Activated naive CD8-positive, alpha-beta T cell (primary cell): ENCODE measurements at regions not wholly inside any gene's neighbourhood (a gene's known extent, or its start where the extent isn't known, plus 50 kb on each side); places are given as distances from the start of the nearest gene placed in this dataset.
"Not testable (repeated sequence)": the region's sequence is repeated elsewhere in the genome, so short reads cannot be mapped to it uniquely, and the experiment has no call there.

Experiments used
- H3K27ac Mint-ChIP-seq: one replicate; pipeline ENCODE4 v1.8.0; 2021; ENCODE audit warnings: mixed read lengths
- H3K27me3 Mint-ChIP-seq: one replicate; pipeline ENCODE4 v1.8.0; 2021; ENCODE audit warnings: mixed read lengths
- H3K36me3 Mint-ChIP-seq: one replicate; pipeline ENCODE4 v1.8.0; 2021; ENCODE audit warnings: mixed read lengths
- H3K4me1 Mint-ChIP-seq: one replicate; pipeline ENCODE4 v1.8.0; 2021; ENCODE audit warnings: low read depth, mixed read lengths
- H3K4me3 Mint-ChIP-seq: one replicate; pipeline ENCODE4 v1.8.0; 2021; ENCODE audit warnings: mild to moderate bottlenecking, mixed read lengths
- H3K9me3 Mint-ChIP-seq: one replicate; pipeline ENCODE4 v1.8.0; 2021; ENCODE audit warnings: low read depth, mixed read lengths

- Mint-ChIP-seq H3K4me3 (no peak overlapping the region), H3K27ac (no peak overlapping the region), H3K27me3 (no peaks in the 10 kb centered on the region), H3K9me3 (no peaks in the 10 kb centered on the region), H3K36me3 (no peaks in the 10 kb centered on the region), H3K4me1 (no peaks in the 10 kb centered on the region)
These were observed 553.1 kb downstream of the LRRC70 start for GRCh38 chr5:63131626-63132285.

DNA sequence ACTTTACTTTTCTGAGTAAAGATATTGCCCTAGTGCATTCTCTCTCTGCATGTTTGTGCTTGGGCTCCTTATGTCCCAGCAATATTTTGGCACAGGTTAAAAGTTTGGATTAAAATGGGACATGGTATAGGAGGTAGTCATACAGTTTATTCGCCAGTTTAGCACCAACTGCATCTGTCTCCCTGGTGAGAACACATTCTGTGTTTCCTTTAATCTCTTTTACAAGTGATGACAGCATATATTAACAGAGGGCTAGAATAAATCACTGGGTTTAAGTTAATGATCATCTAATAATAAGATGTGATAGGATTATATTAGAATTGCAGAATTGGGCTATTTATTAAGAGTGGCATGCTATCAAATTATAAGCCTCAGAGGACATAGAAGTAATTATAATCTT, 550.1 kb downstream of the LRRC70 start:
- Mint-ChIP-seq H3K4me3 (no peak overlapping the region), H3K36me3 (no peaks in the 10 kb centered on the region), H3K27me3 (no peaks in the 10 kb centered on the region), H3K27ac (no peak overlapping the region), H3K9me3 (no peaks in the 10 kb centered on the region), H3K4me1 (no peaks in the 10 kb centered on the region)

- no peak overlapping the region for H3K4me3 Mint-ChIP-seq
- H3K36me3 Mint-ChIP-seq = no peaks in the 10 kb centered on the region
- H3K9me3 Mint-ChIP-seq = no peaks in the 10 kb centered on the region
These were observed 549.4 kb downstream of the LRRC70 start for GRCh38 chr5:63128018-63128417.

DNA sequence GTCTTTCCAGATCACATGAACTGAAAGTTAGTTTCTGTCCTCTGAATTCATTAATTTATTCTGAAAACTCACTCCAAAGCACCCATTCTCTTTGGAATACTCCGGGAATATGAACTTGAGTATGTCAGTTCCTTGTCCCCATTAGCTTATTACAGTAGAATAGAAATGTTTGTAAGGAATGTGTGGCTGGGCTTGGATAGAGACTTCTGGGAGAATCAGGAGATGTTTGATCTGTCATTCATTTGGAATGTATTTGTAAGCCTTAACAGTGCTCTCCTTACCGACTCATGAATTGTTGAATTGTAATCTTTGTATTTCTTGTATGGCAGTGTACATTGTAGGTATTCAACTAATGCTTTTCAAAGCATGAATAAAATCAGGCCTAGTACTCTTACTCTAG, 548.4 kb downstream of the LRRC70 start:
- Mint-ChIP-seq H3K27me3 (no peaks in the 10 kb centered on the region), H3K36me3 (no peaks in the 10 kb centered on the region), H3K4me1 (no peaks in the 10 kb centered on the region), H3K9me3 (no peaks in the 10 kb centered on the region), H3K27ac (no peak overlapping the region), H3K4me3 (no peak overlapping the region)

More at GRCh38 chr5:63128018-63128417, 549.4 kb downstream of the LRRC70 start:
- Mint-ChIP-seq H3K27me3 (no peaks in the 10 kb centered on the region), H3K4me1 (no peaks in the 10 kb centered on the region), H3K27ac (no peak overlapping the region)

DNA sequence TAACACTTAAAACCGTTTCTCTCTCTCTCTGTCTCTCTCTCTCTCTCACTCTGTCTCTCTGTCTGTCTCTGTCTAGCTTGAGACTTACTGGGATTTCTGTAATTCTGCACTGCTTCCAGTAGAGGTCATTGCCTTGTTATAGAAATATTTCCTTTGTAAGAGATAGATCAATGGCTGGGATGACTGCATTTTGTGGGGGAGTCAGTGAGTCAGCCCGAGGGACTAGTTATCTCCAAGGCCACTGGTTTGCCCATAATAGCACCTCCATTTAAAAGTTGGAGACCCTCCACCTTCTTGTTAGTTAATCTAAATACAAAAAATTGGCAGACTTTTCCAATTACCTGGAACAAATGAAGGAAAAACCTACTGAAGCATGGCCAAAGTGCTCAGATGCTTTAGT, 547.2 kb downstream of the LRRC70 start:
- H3K9me3 Mint-ChIP-seq = no peaks in the 10 kb centered on the region
- no peaks in the 10 kb centered on the region for H3K36me3 Mint-ChIP-seq
- no peak overlapping the region for H3K4me3 Mint-ChIP-seq
- H3K27me3 Mint-ChIP-seq = no peaks in the 10 kb centered on the region
- H3K27ac Mint-ChIP-seq = no peak overlapping the region
- no peaks in the 10 kb centered on the region for H3K4me1 Mint-ChIP-seq

- H3K27me3 Mint-ChIP-seq = no peaks in the 10 kb centered on the region
- no peak overlapping the region for H3K4me3 Mint-ChIP-seq
- no peaks in the 10 kb centered on the region for H3K4me1 Mint-ChIP-seq
- H3K36me3 Mint-ChIP-seq = no peaks in the 10 kb centered on the region
- H3K9me3 Mint-ChIP-seq = no peaks in the 10 kb centered on the region
- no peak overlapping the region for H3K27ac Mint-ChIP-seq
These were observed 546.8 kb downstream of the LRRC70 start for GRCh38 chr5:63125392-63125791.

- H3K4me1 Mint-ChIP-seq = no peaks in the 10 kb centered on the region
- no peak overlapping the region for H3K4me3 Mint-ChIP-seq
- no peaks in the 10 kb centered on the region for H3K9me3 Mint-ChIP-seq
- no peaks in the 10 kb centered on the region for H3K36me3 Mint-ChIP-seq
- no peak overlapping the region for H3K27ac Mint-ChIP-seq
- H3K27me3 Mint-ChIP-seq = no peaks in the 10 kb centered on the region
These were observed 545.6 kb downstream of the LRRC70 start for GRCh38 chr5:63124266-63124665.

- no peak overlapping the region for H3K27ac Mint-ChIP-seq
- no peaks in the 10 kb centered on the region for H3K27me3 Mint-ChIP-seq
- H3K4me3 Mint-ChIP-seq = no peak overlapping the region
- H3K9me3 Mint-ChIP-seq = no peaks in the 10 kb centered on the region
- H3K36me3 Mint-ChIP-seq = no peaks in the 10 kb centered on the region
- no peaks in the 10 kb centered on the region for H3K4me1 Mint-ChIP-seq
These were observed 542.9 kb downstream of the LRRC70 start for GRCh38 chr5:63121471-63121870.

GRCh38 chr5:63118221-63118620, 539.6 kb downstream of the LRRC70 start:
- Mint-ChIP-seq H3K9me3 (no peaks in the 10 kb centered on the region), H3K4me1 (no peaks in the 10 kb centered on the region), H3K27me3 (no peaks in the 10 kb centered on the region), H3K4me3 (no peak overlapping the region), H3K27ac (no peak overlapping the region), H3K36me3 (no peaks in the 10 kb centered on the region)

DNA sequence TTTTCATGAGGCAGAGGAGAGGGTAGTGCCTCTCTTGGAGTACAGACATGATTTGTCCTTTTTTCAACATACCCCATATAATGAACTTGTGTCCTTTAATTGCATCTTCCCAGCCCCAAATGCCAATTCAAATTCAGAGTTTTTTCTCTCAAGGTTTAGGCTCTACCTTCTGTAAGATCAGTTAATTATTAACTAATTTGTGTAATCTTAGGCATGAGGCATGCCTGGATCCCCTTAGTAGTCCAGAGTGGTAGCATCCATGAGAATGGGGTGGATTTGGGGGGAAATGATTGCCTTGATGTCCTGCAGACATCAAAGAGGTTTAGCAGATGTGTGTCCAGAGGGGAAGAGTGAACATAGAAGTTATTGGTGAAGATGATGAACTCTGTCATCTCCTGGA, 533.3 kb downstream of the LRRC70 start:
- Mint-ChIP-seq H3K9me3 (no peaks in the 10 kb centered on the region), H3K4me3 (no peak overlapping the region), H3K4me1 (no peaks in the 10 kb centered on the region), H3K36me3 (no peaks in the 10 kb centered on the region), H3K27ac (no peak overlapping the region), H3K27me3 (no peaks in the 10 kb centered on the region)

DNA sequence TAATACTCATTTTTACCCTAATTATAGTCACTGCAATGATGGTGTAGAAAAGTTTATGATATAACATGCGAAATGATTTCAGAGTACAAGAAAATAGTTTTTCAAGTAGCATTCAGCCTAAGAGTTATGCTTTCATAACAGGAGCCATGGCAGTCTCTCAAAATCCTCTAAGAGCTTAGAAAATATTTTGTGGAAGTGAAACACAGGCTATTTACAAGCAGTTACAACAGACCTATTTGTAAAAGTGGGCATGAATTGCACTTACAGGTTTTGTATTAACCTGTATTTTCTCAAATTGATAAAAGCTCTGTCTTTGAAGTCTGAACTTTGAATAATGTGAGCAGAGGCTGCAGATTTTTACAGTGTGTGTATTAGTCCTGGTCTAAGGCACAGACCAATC, 523.3 kb downstream of the LRRC70 start:
- no peak overlapping the region for H3K27ac Mint-ChIP-seq
- no peaks in the 10 kb centered on the region for H3K9me3 Mint-ChIP-seq
- H3K4me3 Mint-ChIP-seq = no peak overlapping the region
- H3K4me1 Mint-ChIP-seq = no peaks in the 10 kb centered on the region
- no peaks in the 10 kb centered on the region for H3K36me3 Mint-ChIP-seq
- peaks cover 2% of the 10 kb centered on the region for H3K27me3 Mint-ChIP-seq

GRCh38 chr5:63097286-63097685, 518.7 kb downstream of the LRRC70 start:
- H3K4me1 Mint-ChIP-seq = no peaks in the 10 kb centered on the region
- H3K36me3 Mint-ChIP-seq = no peaks in the 10 kb centered on the region
- H3K27ac Mint-ChIP-seq = no peak overlapping the region

GRCh38 chr5:63094730-63095129, 516.1 kb downstream of the LRRC70 start:
- Mint-ChIP-seq H3K4me1 (no peaks in the 10 kb centered on the region), H3K27me3 (no peaks in the 10 kb centered on the region), H3K4me3 (no peak overlapping the region), H3K9me3 (no peaks in the 10 kb centered on the region), H3K27ac (no peak overlapping the region), H3K36me3 (no peaks in the 10 kb centered on the region)

More at GRCh38 chr5:63097286-63097685, 518.7 kb downstream of the LRRC70 start:
- Mint-ChIP-seq H3K9me3 (no peaks in the 10 kb centered on the region), H3K4me3 (no peak overlapping the region), H3K27me3 (no peaks in the 10 kb centered on the region)

DNA sequence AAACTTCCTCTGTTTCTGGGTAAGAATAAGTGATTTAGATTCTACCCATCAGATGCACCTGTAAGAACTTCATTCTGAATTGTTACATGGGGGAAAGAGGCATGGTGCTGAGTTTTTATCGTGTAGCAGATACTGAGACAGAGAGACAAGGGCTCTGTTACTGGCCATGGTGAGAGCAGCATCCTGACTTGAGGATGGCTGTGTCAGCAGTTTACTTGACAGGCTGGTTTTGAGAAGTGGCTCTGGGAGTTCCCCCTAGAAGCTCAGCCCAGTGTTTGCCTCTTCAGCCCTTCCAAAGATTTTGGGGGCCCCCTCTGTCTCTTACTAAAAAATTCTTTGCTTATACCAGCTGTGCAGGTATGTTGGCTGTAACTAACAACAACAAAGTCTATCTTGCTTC, 510.5 kb downstream of the LRRC70 start:
- H3K9me3 Mint-ChIP-seq = peaks cover 5% of the 10 kb centered on the region
- H3K36me3 Mint-ChIP-seq = no peaks in the 10 kb centered on the region
- no peak overlapping the region for H3K4me3 Mint-ChIP-seq
- no peak overlapping the region for H3K27ac Mint-ChIP-seq
- peaks cover 1% of the 10 kb centered on the region for H3K27me3 Mint-ChIP-seq
- H3K4me1 Mint-ChIP-seq = no peaks in the 10 kb centered on the region

GRCh38 chr5:63085561-63085960, 506.9 kb downstream of the LRRC70 start:
- peaks cover 1% of the 10 kb centered on the region for H3K27me3 Mint-ChIP-seq
- no peak overlapping the region for H3K27ac Mint-ChIP-seq
- H3K9me3 Mint-ChIP-seq = peaks cover 5% of the 10 kb centered on the region
- no peak overlapping the region for H3K4me3 Mint-ChIP-seq
- no peaks in the 10 kb centered on the region for H3K4me1 Mint-ChIP-seq
- H3K36me3 Mint-ChIP-seq = no peaks in the 10 kb centered on the region

GRCh38 chr5:63083689-63084088, 505.1 kb downstream of the LRRC70 start:
- H3K9me3 Mint-ChIP-seq = peaks cover 10% of the 10 kb centered on the region
- not testable (repeated sequence) for H3K36me3 Mint-ChIP-seq, H3K27ac Mint-ChIP-seq, H3K27me3 Mint-ChIP-seq, H3K4me1 Mint-ChIP-seq, H3K4me3 Mint-ChIP-seq
